Large intestine (tissue), 3 donors: ENCODE measurements at regions not wholly inside any gene's neighbourhood (a gene's known extent, or its start where the extent isn't known, plus 50 kb on each side); places are given as distances from the start of the nearest gene placed in this dataset.

Experiments used
- DNase-seq, 2 donors: peaks; one replicate each; pipeline versions ENCODE4 v3.0.0 to v3.0.0-alpha.2; 2013
- H3K27ac ChIP-seq: one replicate; pipeline ENCODE4 v1.5.1; 2013; ENCODE audit warnings: low read length
- H3K27me3 ChIP-seq: 2 replicates; pipeline ENCODE4 v1.6.1; 2013; ENCODE audit warnings: low read length; ENCODE audit not compliant: control insufficient read depth, insufficient read depth
- H3K36me3 ChIP-seq: 2 replicates; pipeline ENCODE4 v1.6.1; 2013; ENCODE audit warnings: low read length; ENCODE audit not compliant: control insufficient read depth, insufficient read depth
- H3K4me1 ChIP-seq: one replicate; pipeline ENCODE4 v1.6.1; 2013; ENCODE audit warnings: low read length; ENCODE audit not compliant: control insufficient read depth, insufficient read depth
- H3K4me3 ChIP-seq: one replicate; pipeline ENCODE4 v1.5.1; 2013; ENCODE audit warnings: low read length
- H3K9me3 ChIP-seq: one replicate; pipeline ENCODE4 v1.6.1; 2013; ENCODE audit warnings: mild to moderate bottlenecking, low read depth, low read length, moderate library complexity; ENCODE audit not compliant: control insufficient read depth
- WGBS: methylation state at CpG from one replicate; pipeline ENCODE4 v1.1.5; 2013; ENCODE audit warnings: low lambda C conversion rate; ENCODE audit not compliant: insufficient coverage; 5-methylcytosine and 5-hydroxymethylcytosine counted together

- Histone ChIP-seq H3K27me3 (no peaks in the 10 kb centered on the region), H3K9me3 (no peaks in the 10 kb centered on the region), H3K27ac (no peak overlapping the region), H3K4me3 (no peak overlapping the region), H3K36me3 (no peaks in the 10 kb centered on the region), H3K4me1 (no peaks in the 10 kb centered on the region)
- WGBS = 80% methylated on average over 1 of the region's 4 CpGs
- no peak for DNase-seq
Measured at GRCh38 chr18:51946946-51947345, 393.1 kb upstream of the DCC start.

- Histone ChIP-seq H3K27ac (no peak overlapping the region), H3K36me3 (no peaks in the 10 kb centered on the region), H3K4me3 (no peak overlapping the region), H3K9me3 (no peaks in the 10 kb centered on the region), H3K27me3 (no peaks in the 10 kb centered on the region), H3K4me1 (no peaks in the 10 kb centered on the region)
- DNase-seq = no peak
- no CpG with 5 or more reads among the region's 2 CpGs for WGBS
Measured at GRCh38 chr18:51952844-51953243, 387.2 kb upstream of the DCC start.

- Histone ChIP-seq H3K27ac (no peak overlapping the region), H3K4me1 (no peaks in the 10 kb centered on the region), H3K27me3 (no peaks in the 10 kb centered on the region), H3K4me3 (no peak overlapping the region), H3K9me3 (no peaks in the 10 kb centered on the region), H3K36me3 (no peaks in the 10 kb centered on the region)
- no CpG with 5 or more reads among the region's 3 CpGs for WGBS
- no peak for DNase-seq
Measured at GRCh38 chr18:51953521-51953920, 386.5 kb upstream of the DCC start.

- Histone ChIP-seq H3K36me3 (no peaks in the 10 kb centered on the region), H3K4me1 (no peaks in the 10 kb centered on the region), H3K27ac (no peak overlapping the region), H3K4me3 (no peak overlapping the region), H3K9me3 (no peaks in the 10 kb centered on the region), H3K27me3 (no peaks in the 10 kb centered on the region)
- no peak for DNase-seq
- no CpG with 5 or more reads among the region's 6 CpGs for WGBS
Measured at GRCh38 chr18:51955136-51955535, 384.9 kb upstream of the DCC start.

- Histone ChIP-seq H3K4me1 (no peaks in the 10 kb centered on the region), H3K27me3 (no peaks in the 10 kb centered on the region), H3K9me3 (no peaks in the 10 kb centered on the region), H3K27ac (no peak overlapping the region), H3K36me3 (no peaks in the 10 kb centered on the region), H3K4me3 (no peak overlapping the region)
- DNase-seq = no peak
- 100% methylated on average over 3 of the region's 4 CpGs for WGBS
Measured at GRCh38 chr18:51957001-51957400, 383.0 kb upstream of the DCC start.

- no peaks in the 10 kb centered on the region for H3K9me3 ChIP-seq
- no peaks in the 10 kb centered on the region for H3K27me3 ChIP-seq
- no peaks in the 10 kb centered on the region for H3K36me3 ChIP-seq
- H3K4me3 ChIP-seq = no peak overlapping the region
- no peak for DNase-seq
- no peak overlapping the region for H3K27ac ChIP-seq
- 67% methylated on average over 1 of the region's 3 CpGs for WGBS
- no peaks in the 10 kb centered on the region for H3K4me1 ChIP-seq
Measured at GRCh38 chr18:51980101-51980500, 359.9 kb upstream of the DCC start.

GRCh38 chr18:51988277-51988676, 351.7 kb upstream of the DCC start:
- DNase-seq = no peak
- no peak overlapping the region for H3K27ac ChIP-seq
- no peak overlapping the region for H3K4me3 ChIP-seq
- no CpG with 5 or more reads among the region's 2 CpGs for WGBS
- no peaks in the 10 kb centered on the region for H3K27me3 ChIP-seq
- no peaks in the 10 kb centered on the region for H3K9me3 ChIP-seq
- no peaks in the 10 kb centered on the region for H3K36me3 ChIP-seq
- H3K4me1 ChIP-seq = no peaks in the 10 kb centered on the region

GRCh38 chr18:51997129-51997528, 342.9 kb upstream of the DCC start:
- Histone ChIP-seq H3K4me3 (no peak overlapping the region), H3K27me3 (no peaks in the 10 kb centered on the region), H3K4me1 (no peaks in the 10 kb centered on the region), H3K27ac (no peak overlapping the region), H3K36me3 (no peaks in the 10 kb centered on the region), H3K9me3 (no peaks in the 10 kb centered on the region)
- DNase-seq = no peak
- no CpG with 5 or more reads among the region's 2 CpGs for WGBS

GRCh38 chr18:51998066-51998465, 341.9 kb upstream of the DCC start:
- Histone ChIP-seq H3K27ac (no peak overlapping the region), H3K4me1 (no peaks in the 10 kb centered on the region), H3K4me3 (no peak overlapping the region), H3K36me3 (no peaks in the 10 kb centered on the region), H3K27me3 (no peaks in the 10 kb centered on the region), H3K9me3 (no peaks in the 10 kb centered on the region)
- DNase-seq = no peak
- WGBS = 100% methylated on average over 1 of the region's 3 CpGs

- no peak for DNase-seq
- WGBS = 100% methylated on average over 2 of the region's 3 CpGs
- Histone ChIP-seq H3K4me3 (no peak overlapping the region), H3K27me3 (no peaks in the 10 kb centered on the region), H3K4me1 (no peaks in the 10 kb centered on the region), H3K36me3 (no peaks in the 10 kb centered on the region), H3K27ac (no peak overlapping the region), H3K9me3 (no peaks in the 10 kb centered on the region)
Measured at GRCh38 chr18:51998711-51999110, 341.3 kb upstream of the DCC start.

GRCh38 chr18:51999351-51999750, 340.6 kb upstream of the DCC start:
- Histone ChIP-seq H3K9me3 (no peaks in the 10 kb centered on the region), H3K27me3 (no peaks in the 10 kb centered on the region), H3K36me3 (no peaks in the 10 kb centered on the region), H3K27ac (no peak overlapping the region), H3K4me1 (no peaks in the 10 kb centered on the region), H3K4me3 (no peak overlapping the region)
- DNase-seq = no peak
- WGBS = 80% methylated on average over 2 of the region's 2 CpGs
